ENCODE measurements at regions not wholly inside any gene's neighbourhood (a gene's known extent, or its start where the extent isn't known, plus 50 kb on each side); places are given as distances from the start of the nearest gene placed in this dataset.

- no peak overlapping the region for H3K27ac ChIP-seq (ENCODE audit: low read depth in 2 of 2, low read length in 1 of 2)
These were observed 73.3 kb downstream of the FAM76B start for GRCh38 chr11:95716266-95716665.

More at GRCh38 chr11:95716266-95716665, 73.3 kb downstream of the FAM76B start:
- H3F3A ChIP-seq (replicated peaks; ENCODE audit: insufficient read depth) = no peaks in the 10 kb centered on the region
- H2AFZ ChIP-seq (ENCODE audit: low read depth) = no peak overlapping the region
- H3K4me2 ChIP-seq = no peak overlapping the region
- CTCF ChIA-PET = interaction anchor here (3.4 kb wide), 1 partner anchor 11 kb away, joined by 23 read pairs; no protein-coding TSS in a partner anchor
- no peaks in the 10 kb centered on the region for H3K9me3 ChIP-seq
- TF ChIP-seq NFIC (IDR thresholded peaks at IDR 0.05; ENCODE audit: borderline replicate concordance) = no peak
- no peak for TF ChIP-seq NRF1 (IDR thresholded peaks at IDR 0.05; ENCODE audit: low read depth, low read length)
- TF ChIP-seq RAD21 (IDR thresholded peaks at IDR 0.05; ENCODE audit: low read length) = no peak
- no peak for TF ChIP-seq TAF1 (IDR thresholded peaks at IDR 0.05; ENCODE audit: borderline replicate concordance, low read depth, low read length)
- TF ChIP-seq MEF2A (IDR thresholded peaks at IDR 0.05; ENCODE audit: borderline replicate concordance, low read depth) = no peak
- no peak for TF ChIP-seq CTCF (IDR thresholded peaks at IDR 0.05)
- no peak for TF ChIP-seq GATA2 (CRISPR knock-in tag; IDR thresholded peaks at IDR 0.05)
- TF ChIP-seq IRF3 (IDR thresholded peaks at IDR 0.05; ENCODE audit: low read depth, low read length) = no peak
- no peak for TF ChIP-seq ELF1 (IDR thresholded peaks at IDR 0.05)
- TF ChIP-seq TCF12 (IDR thresholded peaks at IDR 0.05) = no peak
- TF ChIP-seq GABPA (IDR thresholded peaks at IDR 0.05; ENCODE audit: low read depth) = no peak
- TF ChIP-seq POLR2AphosphoS5 (IDR thresholded peaks at IDR 0.05; ENCODE audit: low read depth, low read length) = no peak
- no peak for TF ChIP-seq ZBTB33 (IDR thresholded peaks at IDR 0.05; ENCODE audit: borderline replicate concordance, low read depth)
- no peak for TF ChIP-seq USF2 (IDR thresholded peaks at IDR 0.05; ENCODE audit: borderline replicate concordance, low read depth, low read length)
- TF ChIP-seq RFX5 (IDR thresholded peaks at IDR 0.05; ENCODE audit: low read length) = no peak
- TF ChIP-seq CHD2 (IDR thresholded peaks at IDR 0.05; ENCODE audit: low read length, partially characterized antibody) = no peak
- no peak for TF ChIP-seq FOXM1 (IDR thresholded peaks at IDR 0.05; ENCODE audit: low read depth)
- TF ChIP-seq MXI1 (IDR thresholded peaks at IDR 0.05; ENCODE audit: low read depth, low read length) = no peak
- TF ChIP-seq JUND (IDR thresholded peaks at IDR 0.05) = no peak
- TF ChIP-seq EP300 (IDR thresholded peaks at IDR 0.05; ENCODE audit: borderline replicate concordance in 1 of 2, low read depth in 1 of 2, low read length in 1 of 2) = no peak
- H3K79me2 ChIP-seq (ENCODE audit: insufficient read depth) = 0 out of 2 replicates have a peak, but pooled peaks cover 3% of the 10 kb centered on the region
- H3K9me2 ChIP-seq = no peaks in the 10 kb centered on the region
- no peak overlapping the region for H3K4me3 ChIP-seq (ENCODE audit: low read depth in 2 of 2, low read length in 1 of 2)
- H3K27me3 ChIP-seq (ENCODE audit: insufficient read depth) = no peaks in the 10 kb centered on the region
- POLR2A ChIA-PET = no interaction called here
- H3K4me1 ChIP-seq (ENCODE audit: control insufficient read depth in 1 of 2, insufficient read depth in 2 of 2, low read depth in 1 of 2, low read length in 1 of 2) = no peaks in the 10 kb centered on the region
- no peak for DNase-seq
- H4K20me1 ChIP-seq (ENCODE audit: insufficient read depth) = no peaks in the 10 kb centered on the region
- no peak overlapping the region for H3K9ac ChIP-seq
- H3K36me3 ChIP-seq (replicated peaks in 1 of 2; ENCODE audit: control insufficient read depth in 1 of 2, insufficient read depth in 2 of 2, low read length in 1 of 2) = no peaks in the 10 kb centered on the region
- 40% methylated on average over 3 of the region's 3 CpGs for WGBS (ENCODE audit: low lambda C conversion rate)
